NT2/D1 (cell line): ENCODE measurements at regions not wholly inside any gene's neighbourhood (a gene's known extent, or its start where the extent isn't known, plus 50 kb on each side); places are given as distances from the start of the nearest gene placed in this dataset.
"Not testable (repeated sequence)": the region's sequence is repeated elsewhere in the genome, so short reads cannot be mapped to it uniquely, and the experiment has no call there.

Experiments used
- DNase-seq: peaks from one replicate; pipeline ENCODE4 v3.0.0-alpha.2; 2011; ENCODE audit warnings: low read depth, low spot score
- H3K27me3 ChIP-seq: 2 replicates; pipeline ENCODE4 v1.6.0; 2011; ENCODE audit warnings: mild to moderate bottlenecking; ENCODE audit not compliant: insufficient read length, insufficient read depth
- H3K36me3 ChIP-seq: 2 replicates; pipeline ENCODE4 v1.6.1; 2011; ENCODE audit warnings: mild to moderate bottlenecking, low read length, mixed read lengths; ENCODE audit not compliant: insufficient read depth, insufficient read length
- H3K4me1 ChIP-seq: 2 replicates; pipeline ENCODE4 v1.5.1; 2011; ENCODE audit not compliant: insufficient read depth, insufficient read length
- H3K4me3 ChIP-seq: 2 replicates; pipeline ENCODE4 v1.5.1; 2011; ENCODE audit warnings: low read depth; ENCODE audit not compliant: insufficient read length
- H3K9ac ChIP-seq: 2 replicates; pipeline ENCODE4 v1.6.0; 2011; ENCODE audit warnings: low read depth; ENCODE audit not compliant: insufficient read length
- H3K9me3 ChIP-seq: 2 replicates; pipeline ENCODE4 v1.5.1; 2011; ENCODE audit warnings: mild to moderate bottlenecking, low read length; ENCODE audit not compliant: insufficient read depth
- SUZ12 ChIP-seq: IDR thresholded peaks from 2 replicates; pipeline ENCODE4 v1.6.1; 2011; ENCODE audit not compliant: insufficient read length, insufficient read depth; ENCODE audit errors: extremely low read depth
- YY1 ChIP-seq: IDR thresholded peaks from 2 replicates; pipeline ENCODE4 v1.6.1; 2011; ENCODE audit not compliant: insufficient read length, insufficient read depth
- ZNF274 ChIP-seq: IDR thresholded peaks from 2 replicates; pipeline ENCODE4 v1.6.1; 2011; ENCODE audit warnings: mild to moderate bottlenecking, low read depth, low read length

DNA sequence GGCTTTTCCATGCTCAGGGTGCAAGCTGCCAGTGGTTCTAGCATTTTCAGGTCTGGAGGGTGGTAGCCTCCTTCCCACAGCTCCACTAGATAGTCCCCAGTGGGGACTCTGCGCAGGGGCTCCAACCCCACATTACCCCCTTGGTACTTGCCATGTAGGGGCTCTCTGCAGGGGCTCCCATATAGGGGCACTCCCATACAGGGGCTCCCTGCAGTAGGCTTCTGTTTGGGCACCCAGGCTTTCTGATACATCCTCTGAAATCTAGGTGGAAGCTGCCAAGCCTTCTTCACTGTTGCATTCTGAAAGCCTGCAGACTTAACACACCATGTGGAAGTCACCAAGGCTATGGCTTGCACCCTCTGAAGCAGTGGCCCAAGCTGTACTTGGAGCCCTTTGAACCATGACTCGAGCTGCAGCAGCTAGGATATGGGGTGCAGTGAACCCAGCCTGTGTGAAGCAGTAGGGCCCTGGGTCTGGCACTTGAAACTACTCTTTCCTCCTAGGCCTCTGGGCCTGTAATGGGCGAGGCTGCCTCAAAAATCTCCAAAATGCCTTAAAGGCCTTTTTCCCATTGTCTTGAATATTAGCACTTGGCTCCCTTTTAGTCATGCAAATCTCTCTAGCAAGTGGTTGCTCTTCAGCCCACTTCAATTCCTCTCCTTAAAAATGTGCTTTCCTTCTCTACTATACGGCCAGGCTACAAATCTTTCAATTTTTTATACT is 96.4 kb downstream of the TPRA1 start:
- H3K4me3 ChIP-seq, result no peak overlapping the region
- TF ChIP-seq YY1, result no peak
- TF ChIP-seq ZNF274, result no peak
- TF ChIP-seq SUZ12, result no peak
- H3K4me1 ChIP-seq, result peaks cover 9% of the 10 kb centered on the region
- H3K36me3 ChIP-seq, result no peaks in the 10 kb centered on the region
- H3K9me3 ChIP-seq, result peaks cover 59% of the 10 kb centered on the region
- no peak overlapping the region for H3K9ac ChIP-seq
- peak; percentile 75 for DNase-seq
- no peaks in the 10 kb centered on the region for H3K27me3 ChIP-seq

DNA sequence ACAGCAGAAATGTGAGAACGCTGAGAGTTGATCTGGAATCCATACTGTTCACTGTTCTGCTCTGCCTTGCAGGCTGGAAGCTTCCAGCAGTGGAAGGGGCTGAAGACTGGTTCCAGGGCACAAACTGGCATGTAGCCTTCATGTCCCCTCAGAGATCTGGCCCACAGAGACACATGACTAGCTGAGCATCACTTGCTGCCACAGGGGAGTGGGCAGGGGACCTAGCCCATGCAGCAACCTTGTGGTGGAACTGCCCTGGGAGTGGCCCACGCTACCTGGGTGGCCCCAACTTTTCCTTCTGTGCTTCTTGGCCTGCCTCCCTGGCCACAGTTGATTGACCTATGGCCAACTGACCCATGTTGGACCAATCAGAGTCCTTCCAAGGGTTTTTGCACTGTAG is 98.1 kb downstream of the TPRA1 start:
- no peak for TF ChIP-seq YY1
- TF ChIP-seq ZNF274, result no peak
- no peak for TF ChIP-seq SUZ12
- Histone ChIP-seq H3K4me1 (peaks cover 9% of the 10 kb centered on the region), H3K4me3 (no peak overlapping the region), H3K27me3 (no peaks in the 10 kb centered on the region), H3K9me3 (peaks cover 73% of the 10 kb centered on the region), H3K9ac (no peak overlapping the region), H3K36me3 (no peaks in the 10 kb centered on the region)
- DNase-seq, result no peak

DNA sequence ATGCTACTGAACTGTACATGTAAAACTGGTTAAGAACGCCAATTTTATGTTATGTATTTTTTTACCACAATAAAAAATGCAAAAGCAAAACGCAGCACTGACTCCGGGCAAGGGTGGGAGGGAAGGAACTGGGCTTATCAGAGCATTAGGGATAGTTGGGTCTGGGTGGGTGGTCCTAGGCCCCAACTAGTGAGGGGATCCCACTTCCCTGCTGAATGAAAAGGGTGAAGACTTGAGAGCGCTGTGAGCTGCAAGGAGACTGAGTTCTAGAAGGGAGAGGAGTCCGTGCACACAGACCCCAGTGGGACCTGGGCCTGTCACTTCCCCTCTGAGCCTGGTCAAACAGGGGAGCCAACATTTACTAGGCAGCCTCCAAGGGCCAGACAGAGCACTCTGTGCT is 98.6 kb downstream of the TPRA1 start:
- H3K9me3 ChIP-seq, result peaks cover 68% of the 10 kb centered on the region
- no peak for TF ChIP-seq SUZ12
- no peak for TF ChIP-seq ZNF274
- TF ChIP-seq YY1, result no peak
- H3K27me3 ChIP-seq, result no peaks in the 10 kb centered on the region
- DNase-seq, result no peak
- H3K4me1 ChIP-seq, result peaks cover 9% of the 10 kb centered on the region
- H3K4me3 ChIP-seq, result no peak overlapping the region
- H3K36me3 ChIP-seq, result no peaks in the 10 kb centered on the region
- H3K9ac ChIP-seq, result no peak overlapping the region

DNA sequence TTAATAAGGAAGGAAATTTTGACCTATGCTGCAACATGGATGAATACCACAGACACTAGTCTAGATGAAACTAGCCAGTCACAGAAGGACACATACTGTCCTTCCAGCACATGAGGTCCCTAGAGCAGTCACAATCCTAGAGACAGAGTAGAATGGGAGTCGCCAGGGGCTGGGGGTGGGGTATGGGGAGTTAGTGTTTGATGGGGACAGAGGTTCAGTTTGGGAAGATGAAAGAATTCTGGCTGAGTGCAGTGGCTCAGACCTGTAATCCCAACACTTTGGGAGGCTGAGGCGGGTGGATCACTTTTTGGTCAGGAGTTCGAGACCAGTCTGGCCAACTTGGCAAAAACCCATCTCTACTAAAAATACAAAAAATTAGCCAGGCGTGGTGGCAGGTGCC is 99.2 kb downstream of the TPRA1 start:
- Histone ChIP-seq H3K36me3 (no peaks in the 10 kb centered on the region), H3K27me3 (no peaks in the 10 kb centered on the region), H3K9ac (no peak overlapping the region), H3K4me3 (no peak overlapping the region), H3K4me1 (peaks cover 9% of the 10 kb centered on the region), H3K9me3 (peaks cover 63% of the 10 kb centered on the region)
- TF ChIP-seq SUZ12 (no peak), YY1 (no peak), ZNF274 (no peak)
- DNase-seq, result no peak

- not testable (repeated sequence) for H3K27me3 ChIP-seq, H3K36me3 ChIP-seq, DNase-seq, H3K4me1 ChIP-seq, H3K4me3 ChIP-seq, H3K9ac ChIP-seq
- peaks cover 59% of the 10 kb centered on the region for H3K9me3 ChIP-seq
Measured at GRCh38 chr3:127491024-127491305, 99.6 kb downstream of the TPRA1 start.

DNA sequence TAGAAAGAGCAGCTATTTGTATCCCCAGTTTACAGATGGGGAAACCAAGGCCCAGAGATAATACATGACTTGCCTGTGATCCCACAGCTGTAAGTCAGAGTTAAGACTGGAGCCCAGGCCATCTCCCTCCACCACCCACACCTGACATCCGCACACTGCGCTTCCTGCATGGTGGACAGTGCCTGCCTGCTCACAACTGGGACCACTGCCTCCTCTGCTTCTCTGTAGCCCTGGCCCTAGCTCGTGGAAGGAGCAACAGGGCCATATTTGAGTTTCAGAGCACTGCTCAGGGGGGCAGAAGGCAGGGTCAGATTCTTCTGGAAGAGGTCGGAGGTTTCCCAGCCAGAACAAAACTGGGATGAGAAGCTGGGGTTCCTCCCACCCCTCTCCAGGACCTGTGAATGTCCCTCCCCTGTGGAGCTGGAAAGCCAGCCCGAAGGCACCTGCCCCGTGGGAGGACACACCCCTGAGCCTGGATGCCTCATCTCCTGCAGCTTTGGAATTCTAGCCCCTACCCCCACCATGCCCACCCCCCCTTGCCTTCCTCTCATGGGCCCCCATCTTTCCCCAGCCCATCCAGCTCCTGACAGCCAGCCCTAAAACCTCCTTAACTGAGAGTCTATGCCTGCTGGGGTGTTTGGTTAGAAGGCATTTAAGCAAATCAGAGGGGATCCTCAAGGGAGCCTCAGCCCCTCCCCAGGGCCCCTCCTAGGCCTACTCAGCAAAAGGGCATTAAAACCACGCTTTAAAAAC is 100.1 kb downstream of the TPRA1 start:
- H3K27me3 ChIP-seq, result no peaks in the 10 kb centered on the region
- peaks cover 9% of the 10 kb centered on the region for H3K4me1 ChIP-seq
- H3K36me3 ChIP-seq, result no peaks in the 10 kb centered on the region
- no peak for DNase-seq
- no peak overlapping the region for H3K9ac ChIP-seq
- no peak for TF ChIP-seq YY1
- TF ChIP-seq ZNF274, result no peak
- TF ChIP-seq SUZ12, result no peak
- no peak overlapping the region for H3K4me3 ChIP-seq
- H3K9me3 ChIP-seq, result peaks cover 54% of the 10 kb centered on the region

DNA sequence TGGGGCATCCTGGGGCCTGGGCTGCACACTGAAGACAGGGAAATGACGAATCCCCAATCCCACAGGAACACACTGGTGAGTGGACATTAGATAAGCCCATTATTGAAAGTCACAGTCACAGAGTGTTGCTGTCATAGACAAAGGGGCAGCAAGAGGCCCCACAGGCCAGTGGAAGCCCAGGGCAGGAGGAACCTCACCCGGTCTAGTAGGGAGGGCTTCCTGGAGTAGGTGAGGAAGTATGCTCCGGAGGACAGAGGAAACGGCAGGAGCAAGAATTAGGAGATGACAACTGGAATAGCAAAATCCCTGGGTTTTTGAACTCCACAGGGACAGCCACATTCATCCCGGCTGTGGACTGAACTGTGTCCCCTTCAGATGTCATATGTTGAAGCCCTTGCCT is 101.2 kb downstream of the TPRA1 start:
- TF ChIP-seq SUZ12, result no peak
- no peak for TF ChIP-seq ZNF274
- no peak for TF ChIP-seq YY1
- peaks cover 44% of the 10 kb centered on the region for H3K9me3 ChIP-seq

GRCh38 chr3:127488740-127489139 is 101.8 kb downstream of the TPRA1 start:
- Histone ChIP-seq H3K36me3 (no peaks in the 10 kb centered on the region), H3K9ac (no peak overlapping the region), H3K9me3 (peaks cover 39% of the 10 kb centered on the region), H3K4me3 (no peak overlapping the region), H3K27me3 (no peaks in the 10 kb centered on the region), H3K4me1 (peaks cover 7% of the 10 kb centered on the region)
- DNase-seq, result no peak
- TF ChIP-seq SUZ12 (no peak), YY1 (no peak), ZNF274 (no peak)

More for the DNA sequence above, 101.2 kb downstream of the TPRA1 start:
- Histone ChIP-seq H3K36me3 (no peaks in the 10 kb centered on the region), H3K4me1 (peaks cover 10% of the 10 kb centered on the region), H3K27me3 (no peaks in the 10 kb centered on the region), H3K4me3 (no peak overlapping the region), H3K9ac (no peak overlapping the region)
- no peak for DNase-seq
